IMR-90 (cell line): ENCODE measurements at regions not wholly inside any gene's neighbourhood (a gene's known extent, or its start where the extent isn't known, plus 50 kb on each side); places are given as distances from the start of the nearest gene placed in this dataset.

Source experiments
- RAD21 ChIP-seq: IDR thresholded peaks from 2 replicates; pipeline ENCODE4 v1.6.1; 2012; ENCODE audit warnings: low read length, improper control_type of control experiment
- RFX5 ChIP-seq: IDR thresholded peaks from 2 replicates; pipeline ENCODE4 v1.8.0; 2012; ENCODE audit warnings: low read depth, mild to moderate bottlenecking, low read length, moderate library complexity
- SMC3 ChIP-seq: fragments of 150-350 bp; IDR thresholded peaks from 2 replicates; pipeline ENCODE4 v1.6.1; 2016; ENCODE audit warnings: low read depth, mild to moderate bottlenecking, antibody characterized with exemption, low read length, moderate library complexity
- TF ChIP-seq, protein P1 (sequence below): conservative IDR thresholded peaks from 2 replicates; pipeline ENCODE4 v1.5.1; 2012; ENCODE audit warnings: mild to moderate bottlenecking, low read depth, low read length, improper control_type of control experiment

DNA sequence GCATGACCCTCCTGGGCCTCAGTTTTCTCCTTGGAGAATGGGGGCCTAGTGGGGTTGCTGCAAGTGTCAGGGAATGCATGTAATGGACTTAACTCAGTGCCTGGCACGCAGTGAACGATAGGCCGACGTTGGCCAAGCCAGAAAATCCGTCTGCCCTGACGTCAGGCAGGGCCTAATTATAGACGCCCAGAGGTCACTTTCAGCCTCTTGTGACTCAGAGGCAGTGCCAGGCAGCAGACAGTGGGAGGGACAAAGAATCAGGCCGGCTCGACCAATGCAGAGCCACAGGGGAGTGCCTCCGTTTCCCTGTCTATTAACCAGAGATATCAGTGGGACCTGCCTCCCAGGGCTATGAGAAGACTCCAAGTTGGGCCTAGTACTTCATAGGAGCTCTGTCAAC lies 115.0 kb downstream of the MN1 start:
- TF ChIP-seq RFX5 (no peak), SMC3 (no peak), RAD21 (no peak)
- TF ChIP-seq, protein P1, sequence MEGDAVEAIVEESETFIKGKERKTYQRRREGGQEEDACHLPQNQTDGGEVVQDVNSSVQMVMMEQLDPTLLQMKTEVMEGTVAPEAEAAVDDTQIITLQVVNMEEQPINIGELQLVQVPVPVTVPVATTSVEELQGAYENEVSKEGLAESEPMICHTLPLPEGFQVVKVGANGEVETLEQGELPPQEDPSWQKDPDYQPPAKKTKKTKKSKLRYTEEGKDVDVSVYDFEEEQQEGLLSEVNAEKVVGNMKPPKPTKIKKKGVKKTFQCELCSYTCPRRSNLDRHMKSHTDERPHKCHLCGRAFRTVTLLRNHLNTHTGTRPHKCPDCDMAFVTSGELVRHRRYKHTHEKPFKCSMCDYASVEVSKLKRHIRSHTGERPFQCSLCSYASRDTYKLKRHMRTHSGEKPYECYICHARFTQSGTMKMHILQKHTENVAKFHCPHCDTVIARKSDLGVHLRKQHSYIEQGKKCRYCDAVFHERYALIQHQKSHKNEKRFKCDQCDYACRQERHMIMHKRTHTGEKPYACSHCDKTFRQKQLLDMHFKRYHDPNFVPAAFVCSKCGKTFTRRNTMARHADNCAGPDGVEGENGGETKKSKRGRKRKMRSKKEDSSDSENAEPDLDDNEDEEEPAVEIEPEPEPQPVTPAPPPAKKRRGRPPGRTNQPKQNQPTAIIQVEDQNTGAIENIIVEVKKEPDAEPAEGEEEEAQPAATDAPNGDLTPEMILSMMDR: no peak
